HG03045 (cell line): ENCODE measurements at regions not wholly inside any gene's neighbourhood (a gene's known extent, or its start where the extent isn't known, plus 50 kb on each side); places are given as distances from the start of the nearest gene placed in this dataset.
"Not testable (repeated sequence)": the region's sequence is repeated elsewhere in the genome, so short reads cannot be mapped to it uniquely, and the experiment has no call there.

Experiments used
- ATAC-seq: cut with Tn5 transposase; IDR thresholded peaks from one replicate; pipeline ENCODE4 v1.9.1; 2021; ENCODE audit warnings: mild to moderate bottlenecking, moderate library complexity; ENCODE audit not compliant: unreplicated experiment

DNA sequence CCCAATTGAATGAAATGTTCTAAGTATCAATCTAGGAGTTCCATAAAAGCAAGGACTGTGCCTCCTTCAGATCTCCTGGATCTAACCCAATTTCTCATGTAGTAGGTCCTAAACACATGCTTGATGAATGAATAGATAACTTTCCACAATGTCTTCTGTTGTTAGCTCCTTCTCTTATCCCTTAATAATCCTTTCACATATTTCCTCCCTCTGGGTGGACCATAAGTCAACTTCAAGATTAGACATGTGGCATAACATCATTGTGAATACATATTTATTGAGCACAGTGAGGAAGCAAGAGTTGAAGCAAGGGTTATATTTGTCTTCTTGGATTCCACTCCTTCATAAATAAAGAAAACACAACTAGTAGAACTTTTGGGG is 108.6 kb upstream of the EGFLAM start:
- no peak for ATAC-seq

DNA sequence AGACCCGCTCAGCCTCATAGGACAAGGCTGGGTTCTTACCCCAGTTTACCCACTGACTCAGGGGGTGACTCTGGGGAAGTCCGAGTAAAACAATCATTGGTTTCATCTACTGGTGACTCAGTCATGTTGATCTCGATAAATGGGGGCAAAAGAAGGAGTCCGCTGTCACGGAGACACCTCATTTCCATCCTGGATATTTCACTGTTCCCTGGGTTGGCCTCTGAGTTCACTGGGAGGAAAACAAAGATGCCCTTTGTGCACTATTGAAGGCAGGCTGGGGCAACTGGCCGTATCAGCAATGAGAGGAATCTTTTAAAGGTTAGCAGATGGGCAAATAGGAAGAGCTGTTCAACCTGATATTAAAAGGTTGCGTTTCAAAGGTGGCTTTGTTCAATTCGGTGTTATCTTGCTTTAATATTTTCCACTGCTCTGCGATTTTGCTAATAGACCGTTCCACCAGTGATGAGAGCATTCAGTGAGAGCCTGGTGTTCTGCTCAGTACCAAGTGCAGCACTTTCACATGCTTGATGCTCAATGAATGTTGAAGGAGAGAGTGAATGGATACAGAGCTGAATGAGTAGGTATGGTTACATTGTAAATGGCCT is 110.2 kb upstream of the EGFLAM start:
- no peak for ATAC-seq

DNA sequence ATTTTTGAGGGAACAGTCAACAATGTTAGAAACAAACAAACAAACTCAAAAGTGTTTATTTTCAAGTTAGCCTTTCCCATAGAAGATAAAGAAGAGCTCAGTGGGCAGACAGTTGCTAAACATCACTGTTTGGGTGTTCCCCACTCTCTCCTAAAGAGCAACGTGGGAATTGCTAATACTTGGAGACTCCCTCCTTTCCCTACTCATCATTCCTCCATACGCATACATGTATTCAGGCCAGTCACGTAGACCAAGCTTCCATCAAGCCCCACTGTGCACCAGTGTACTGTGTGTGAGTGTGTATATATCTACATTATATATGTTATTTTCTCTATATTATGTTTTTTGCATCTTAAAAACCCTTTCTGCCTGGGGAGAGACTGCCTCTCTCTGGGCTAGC is 115.0 kb upstream of the EGFLAM start:
- no peak for ATAC-seq

DNA sequence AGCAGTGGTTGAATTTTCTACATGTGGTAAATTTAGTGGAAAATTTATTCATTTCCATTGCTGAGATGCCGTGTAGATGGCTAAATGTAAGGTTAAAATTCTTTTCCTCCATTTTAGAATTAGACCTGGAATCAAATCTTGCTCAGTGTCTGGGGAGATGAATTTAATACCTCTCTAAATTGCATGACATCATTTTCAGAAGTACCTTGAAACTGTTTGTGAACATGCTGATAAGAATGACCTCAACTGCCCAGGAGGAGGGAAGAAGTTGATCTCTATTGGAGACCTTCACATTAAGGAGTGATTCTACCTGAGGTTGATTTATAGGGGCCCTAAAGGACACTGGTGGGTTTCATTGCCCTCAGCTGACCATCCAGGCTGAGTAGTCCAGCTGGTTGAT is 116.7 kb upstream of the EGFLAM start:
- ATAC-seq, result no peak

DNA sequence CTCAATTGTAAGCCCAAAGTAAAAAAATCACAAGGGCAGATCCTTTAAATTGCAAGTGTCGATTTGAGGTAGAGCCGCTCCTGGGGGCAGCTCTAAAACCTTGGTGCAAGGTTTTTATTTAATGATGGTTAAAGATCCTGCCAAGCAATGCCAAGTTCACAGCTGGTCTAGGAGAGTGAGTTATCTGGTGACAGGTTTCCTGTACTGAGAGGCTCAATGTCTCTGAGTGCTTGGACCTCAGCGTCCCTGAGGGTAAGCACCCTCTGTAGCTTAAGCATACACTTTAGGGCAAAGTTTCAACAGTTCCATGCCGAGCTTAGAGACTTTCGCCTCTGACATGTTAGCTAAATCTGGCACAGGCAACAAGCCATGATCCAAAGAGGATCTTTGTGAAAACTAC is 119.8 kb upstream of the EGFLAM start:
- ATAC-seq, result no peak

DNA sequence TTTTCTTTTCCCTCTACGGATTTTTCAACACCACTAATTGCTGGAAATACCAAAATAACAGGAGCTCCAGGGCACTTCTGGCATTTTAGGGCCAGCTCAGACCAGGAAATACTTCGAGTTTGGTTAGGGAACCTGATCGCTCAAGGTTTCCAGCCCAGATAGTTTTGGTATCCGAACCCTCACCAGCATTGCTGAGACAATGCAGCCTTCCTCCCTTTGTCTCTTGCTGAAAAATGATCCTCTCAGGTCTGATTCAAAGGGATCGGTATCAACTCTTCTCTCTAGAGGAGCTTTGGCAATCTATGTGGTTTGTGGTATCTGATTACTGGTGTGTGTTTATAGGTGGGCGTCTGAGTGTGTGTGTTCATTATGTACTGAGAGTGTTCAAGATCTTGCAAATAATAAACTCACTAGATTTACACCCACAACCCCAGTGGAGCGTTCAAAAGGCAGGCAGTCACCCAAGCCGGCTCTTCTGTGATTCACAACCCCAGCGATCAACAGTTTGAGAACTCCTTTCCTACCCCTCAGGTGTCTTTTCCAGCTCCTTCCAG is 122.8 kb upstream of the EGFLAM start:
- ATAC-seq, result no peak

DNA sequence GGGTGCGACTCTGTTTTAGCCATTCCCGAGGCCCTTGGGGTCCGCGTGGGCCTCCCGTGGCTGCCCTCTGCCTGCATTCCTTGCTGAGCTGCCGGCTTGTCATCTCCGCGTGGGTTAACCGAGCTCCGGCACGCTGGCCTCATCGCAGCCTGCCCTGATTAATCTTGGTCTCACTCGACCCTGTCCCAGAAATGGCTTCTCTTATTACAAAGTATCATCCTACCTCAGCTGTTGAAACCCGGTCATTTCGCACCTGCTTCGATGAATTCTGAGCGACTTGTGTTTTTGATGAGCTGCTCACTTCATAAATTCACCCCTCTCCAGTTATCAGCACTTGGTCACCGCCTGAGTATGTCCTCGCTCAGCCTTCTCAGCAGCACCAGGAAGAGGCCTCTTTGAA is 123.5 kb upstream of the EGFLAM start:
- ATAC-seq, result no peak

DNA sequence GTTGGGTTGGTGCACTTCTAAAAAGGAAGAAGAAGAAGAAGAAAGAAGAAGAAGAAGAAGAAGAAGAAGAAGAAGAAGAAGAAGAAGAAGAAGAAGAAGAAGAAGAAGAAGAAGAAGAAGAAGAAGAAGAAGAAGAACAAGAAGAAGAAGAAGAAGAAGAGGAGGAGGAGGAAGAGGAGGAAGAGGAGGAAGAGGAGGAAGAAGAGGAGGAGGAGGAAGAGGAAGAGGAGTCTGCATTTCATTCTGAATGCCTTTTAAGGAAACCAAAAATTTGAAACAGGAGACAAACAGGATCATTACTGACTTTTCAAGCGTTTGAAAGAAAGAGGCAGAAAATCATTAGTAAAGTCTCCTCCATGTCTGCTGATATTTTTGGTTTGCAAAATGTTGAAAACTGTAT is 124.1 kb upstream of the EGFLAM start:
- ATAC-seq, result not testable (repeated sequence)

DNA sequence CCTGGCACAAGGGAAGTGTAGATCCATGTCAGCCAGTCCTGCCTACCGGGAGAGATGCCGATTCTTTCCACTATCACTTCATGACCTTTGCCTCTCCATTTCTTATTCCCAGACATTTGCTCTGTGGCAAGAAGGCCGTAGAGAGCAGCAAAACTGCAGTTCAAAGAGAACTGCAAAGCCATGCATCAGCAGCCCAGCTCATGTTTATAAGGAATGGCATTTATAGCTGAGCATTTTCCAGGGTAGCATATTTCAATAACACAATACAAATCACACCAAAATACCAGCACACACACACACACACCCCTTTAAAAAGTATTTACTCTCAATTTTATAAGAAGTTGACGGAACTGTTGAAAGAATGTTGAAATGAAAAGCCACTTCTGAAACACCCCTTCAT is 126.7 kb upstream of the EGFLAM start:
- ATAC-seq, result no peak

DNA sequence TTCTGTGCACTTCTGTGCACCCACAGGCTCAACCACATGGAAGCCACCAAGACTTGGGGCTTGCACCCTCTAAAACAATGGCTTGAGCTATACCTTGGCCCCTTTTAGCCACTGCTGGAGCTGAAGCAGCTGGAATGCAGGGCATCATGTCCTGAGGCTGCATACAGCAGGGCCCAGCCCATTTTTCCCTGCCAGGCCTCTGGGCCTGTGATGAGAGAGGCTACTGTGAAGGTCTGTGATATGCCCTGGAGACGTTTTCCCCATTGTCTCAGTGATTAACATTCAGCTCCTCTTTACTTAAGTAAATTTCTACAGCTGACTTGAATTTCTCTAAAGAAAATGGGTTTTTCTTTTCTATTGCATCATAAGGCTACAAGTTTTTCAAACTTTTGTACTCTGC is 134.0 kb upstream of the EGFLAM start:
- no peak for ATAC-seq

DNA sequence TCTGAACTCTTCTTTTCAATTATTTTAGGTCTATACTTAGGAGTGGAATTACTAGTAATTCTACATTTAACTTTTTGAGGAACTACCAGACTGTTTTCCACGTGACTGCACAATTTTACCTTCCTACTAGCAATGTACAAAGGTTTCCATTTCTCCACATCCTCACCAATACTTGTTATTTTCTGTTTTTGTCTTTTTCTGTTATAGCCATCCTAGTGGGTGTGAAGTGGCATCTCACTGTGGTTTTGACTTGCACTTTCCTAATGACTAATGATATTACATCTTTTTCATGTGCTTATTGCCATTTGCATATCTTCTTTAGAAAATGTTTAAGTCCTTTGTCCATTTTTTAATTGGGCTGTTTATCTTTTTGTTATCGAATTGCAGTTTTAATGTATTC is 136.9 kb upstream of the EGFLAM start:
- ATAC-seq, result no peak

DNA sequence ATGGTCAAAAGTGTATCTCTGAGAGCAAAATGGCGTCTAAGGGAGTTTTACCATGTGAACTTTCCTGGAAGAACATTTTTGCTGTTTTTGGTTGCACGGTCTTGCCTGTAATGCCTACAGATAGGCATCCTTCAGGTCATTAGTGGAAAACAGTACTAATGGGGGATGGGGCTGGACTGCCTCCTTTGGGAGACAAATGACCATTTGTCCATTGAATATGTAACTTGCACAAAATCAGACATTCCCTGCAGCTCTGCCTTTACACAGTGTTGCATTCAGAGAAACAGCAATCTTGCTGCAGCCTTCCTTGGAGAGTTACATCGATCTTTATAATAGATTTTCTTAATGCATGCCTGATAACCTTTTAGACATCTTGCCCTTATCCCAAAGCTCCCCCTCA is 138.5 kb upstream of the EGFLAM start:
- no peak for ATAC-seq

DNA sequence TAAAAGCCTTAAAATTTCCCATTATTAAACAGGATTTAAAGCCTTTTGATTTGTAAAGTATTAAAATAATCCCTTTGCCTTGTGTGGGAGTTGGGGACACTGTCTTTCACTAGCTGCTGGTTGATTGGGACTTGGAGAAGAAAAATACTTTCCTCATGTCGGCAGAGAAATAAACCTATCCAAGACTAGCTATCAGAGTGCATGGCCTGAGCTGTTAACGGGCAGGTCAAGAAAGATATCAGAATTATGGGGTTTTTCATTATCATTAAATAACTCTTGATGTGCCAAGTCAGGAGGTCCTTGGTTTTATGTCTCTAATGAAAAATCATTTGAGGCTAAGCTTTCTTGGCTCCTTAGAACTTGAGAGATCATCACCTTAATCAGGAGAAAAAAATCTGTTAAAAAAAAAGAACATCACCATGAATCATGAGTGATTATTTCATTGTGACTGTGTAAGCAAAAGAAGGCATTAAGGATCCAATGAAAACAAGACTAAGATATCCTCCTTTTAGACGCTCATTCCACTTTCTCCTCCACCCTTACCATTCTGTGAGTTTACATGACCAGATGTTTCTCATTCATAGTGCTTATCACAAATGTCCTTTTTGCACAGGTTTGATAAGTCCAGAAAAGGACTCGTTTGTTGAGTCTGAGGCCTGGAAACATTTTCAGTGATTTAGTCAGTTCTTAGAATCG is 140.4 kb upstream of the EGFLAM start:
- no peak for ATAC-seq

DNA sequence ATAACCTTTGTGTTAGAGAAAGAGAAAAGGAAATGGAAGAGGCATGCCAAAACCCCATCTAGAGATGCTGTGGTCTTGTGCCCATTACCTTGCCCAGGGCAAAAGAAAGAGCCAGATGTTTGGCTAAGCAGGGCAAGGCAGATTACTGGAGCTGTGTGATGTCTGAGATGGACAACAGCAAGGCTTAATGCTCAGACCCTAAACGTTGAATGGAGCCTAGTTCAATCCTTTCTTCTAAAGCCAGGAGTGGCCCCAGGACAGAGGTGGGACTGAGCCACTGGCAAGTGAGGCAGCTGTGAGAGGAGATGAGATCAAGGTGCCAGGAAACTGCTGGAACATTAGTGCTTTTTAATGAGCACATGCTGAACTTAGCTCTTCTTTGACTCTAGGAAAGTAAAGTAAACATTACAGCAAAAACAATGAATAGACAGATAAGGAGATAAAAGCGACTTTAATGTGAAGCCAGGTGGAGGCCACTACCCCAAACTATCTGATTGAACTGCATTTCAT is 143.0 kb upstream of the EGFLAM start:
- ATAC-seq, result no peak

DNA sequence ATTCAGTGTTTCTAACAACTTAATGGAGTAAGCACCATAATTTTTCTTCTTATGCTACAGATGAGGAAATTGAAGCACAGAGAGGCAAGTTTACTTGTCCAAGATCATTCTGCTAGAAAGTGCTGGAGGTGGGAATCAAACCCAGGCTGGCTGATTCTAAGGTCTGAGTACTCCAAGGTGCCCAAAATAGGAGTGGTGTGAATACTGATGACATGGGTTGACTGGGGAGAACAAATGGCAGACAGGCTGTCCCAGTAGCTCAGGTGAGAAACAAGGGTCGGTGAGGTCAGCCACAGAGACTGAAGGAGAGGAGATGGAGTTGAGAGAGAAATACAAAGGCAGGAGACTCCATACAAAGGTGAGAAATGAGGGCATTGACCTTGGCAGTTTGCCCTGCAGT is 144.5 kb upstream of the EGFLAM start:
- ATAC-seq, result no peak

DNA sequence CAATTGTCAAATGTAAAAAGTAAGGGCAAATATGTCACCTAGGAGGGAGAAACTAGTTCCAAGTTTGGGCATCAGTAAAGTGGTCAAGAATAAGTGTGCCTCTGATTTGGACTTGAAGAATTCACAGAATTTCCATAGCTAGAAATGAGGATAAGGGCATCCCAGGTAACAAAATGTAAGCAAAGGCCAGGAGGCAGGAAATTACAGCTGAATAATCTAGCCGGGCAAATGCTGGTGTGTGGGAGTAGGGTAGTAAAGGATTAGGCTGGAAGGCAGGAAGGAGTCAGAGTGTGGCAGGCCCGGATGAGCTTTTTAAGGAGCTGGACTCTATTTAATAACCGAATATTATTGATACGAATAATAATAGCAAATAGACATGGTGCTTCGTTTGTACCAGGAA is 144.9 kb upstream of the EGFLAM start:
- no peak for ATAC-seq

DNA sequence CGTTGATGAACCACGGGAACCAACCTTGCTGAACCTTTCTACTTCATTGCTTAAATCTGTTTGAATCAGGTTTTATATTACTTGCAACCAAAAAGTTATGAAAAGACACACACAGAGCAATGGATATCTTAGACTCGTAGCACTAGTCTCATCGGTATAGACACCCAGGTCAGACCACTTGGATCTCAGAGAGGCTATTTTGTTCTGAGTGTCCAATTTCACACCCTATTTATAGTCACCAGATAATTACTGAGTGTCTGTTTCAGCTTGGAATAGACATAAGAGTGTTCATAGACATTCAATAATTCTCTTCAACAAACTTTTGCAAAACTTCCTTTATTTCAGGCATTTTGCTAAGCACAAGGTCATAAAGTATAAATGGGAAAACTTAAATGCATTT is 145.4 kb upstream of the EGFLAM start:
- no peak for ATAC-seq

DNA sequence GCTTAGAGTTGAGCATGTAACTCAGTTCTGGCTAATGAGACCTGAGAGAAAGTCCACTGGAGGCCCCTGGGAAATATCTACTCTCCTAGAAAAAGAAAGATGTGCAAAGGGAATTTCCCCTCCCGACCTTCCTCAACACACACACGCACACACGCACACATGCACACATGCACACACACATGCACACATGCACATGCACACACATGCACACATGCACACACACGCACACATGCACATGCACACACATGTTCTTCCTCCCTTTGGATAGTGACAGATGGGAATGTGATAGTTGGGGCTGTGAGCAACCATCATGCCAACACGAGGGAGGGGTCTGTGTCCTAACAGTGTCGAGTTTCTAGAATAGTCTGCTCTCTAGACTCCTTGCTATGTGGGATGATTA is 148.2 kb upstream of the EGFLAM start:
- ATAC-seq, result no peak

DNA sequence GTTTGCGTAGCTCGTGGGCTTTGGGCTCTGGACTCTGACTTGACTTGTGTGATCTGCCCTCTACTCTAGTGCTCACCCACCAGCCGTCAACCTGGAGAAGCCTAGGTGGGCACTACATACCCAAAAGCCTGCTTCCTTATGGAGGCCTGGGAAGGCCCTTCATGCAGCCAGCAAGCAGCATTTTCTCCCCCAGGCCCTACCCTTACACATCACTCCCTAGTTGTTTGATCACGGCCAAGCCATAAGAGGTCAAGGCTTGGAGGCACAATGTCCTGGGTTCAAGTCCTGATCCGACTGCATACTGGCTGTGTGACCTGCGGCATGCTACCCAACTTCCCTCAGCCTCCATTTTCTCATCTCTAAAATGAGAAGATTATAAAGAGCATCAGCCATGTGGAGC is 151.3 kb upstream of the EGFLAM start:
- ATAC-seq, result no peak

DNA sequence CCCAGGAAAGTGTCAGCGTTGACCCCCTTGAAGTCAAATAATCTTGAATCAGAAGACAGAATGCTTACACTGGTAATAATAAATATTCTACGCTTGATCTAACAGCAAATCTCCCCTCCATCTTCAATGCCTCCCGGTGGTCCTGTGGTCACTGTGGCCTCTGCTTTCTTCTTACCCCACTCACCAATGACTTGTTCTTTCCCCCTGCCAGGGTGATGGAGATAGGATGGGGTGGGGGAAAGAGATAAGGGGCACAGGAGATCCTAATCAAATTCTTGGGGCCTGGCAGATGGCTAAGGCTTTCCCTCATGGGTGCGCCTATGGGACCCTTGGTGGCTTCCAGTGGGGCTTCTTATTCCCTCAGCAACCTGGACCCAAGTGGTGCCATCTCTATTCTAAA is 152.6 kb upstream of the EGFLAM start:
- ATAC-seq, result no peak

DNA sequence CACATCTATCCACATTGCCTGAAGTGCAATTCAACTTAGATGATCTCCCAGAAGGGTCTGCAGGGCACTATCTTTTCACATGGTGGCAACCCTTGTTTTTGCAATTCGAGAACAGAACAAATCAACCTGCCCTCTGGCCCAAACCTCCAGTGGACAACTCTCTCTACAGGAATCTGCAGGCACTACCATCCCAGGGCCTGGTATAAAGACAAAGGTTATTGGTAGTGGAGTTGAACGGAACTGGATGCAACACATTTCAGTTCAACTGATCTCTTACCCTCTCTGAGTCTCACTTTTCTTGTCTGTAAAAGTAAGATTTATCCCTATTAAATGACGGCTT is 153.2 kb upstream of the EGFLAM start:
- ATAC-seq, result no peak

DNA sequence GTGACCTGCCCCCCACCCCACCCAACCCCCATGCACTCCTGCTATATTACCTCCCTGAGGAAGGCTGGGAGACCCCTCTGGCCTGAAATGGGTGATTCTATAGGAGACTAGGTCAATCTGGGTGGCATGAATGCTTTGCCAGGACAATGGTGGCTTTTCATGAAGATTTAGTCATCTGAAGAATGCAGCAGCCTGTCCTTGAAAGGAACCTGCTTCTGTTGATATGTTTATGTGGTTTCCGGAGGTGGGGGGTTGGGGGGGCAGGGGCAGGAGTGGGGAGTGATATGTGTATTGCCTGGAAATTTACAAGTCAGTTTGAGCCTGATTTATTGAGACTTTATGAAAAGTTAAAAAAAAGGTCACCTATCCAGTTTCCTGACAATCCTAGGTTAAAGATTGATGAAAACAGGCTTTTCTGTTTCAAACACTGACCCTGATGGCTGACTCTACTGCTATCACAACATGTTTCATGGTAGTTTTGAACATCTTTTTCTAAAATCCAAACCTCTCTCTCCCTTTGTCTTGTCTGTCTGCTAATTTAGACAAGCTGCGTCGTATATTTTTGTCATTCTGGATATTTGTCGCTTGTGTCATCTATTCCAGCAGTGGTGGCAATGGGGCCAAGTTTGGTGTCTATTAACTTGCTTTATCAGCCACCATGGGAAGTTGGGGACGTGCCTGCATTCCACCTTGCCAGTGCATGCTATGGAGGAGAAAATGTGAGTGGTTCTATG is 153.7 kb upstream of the EGFLAM start:
- ATAC-seq, result no peak
